HepG2 (cell line): ENCODE measurements at regions not wholly inside any gene's neighbourhood (a gene's known extent, or its start where the extent isn't known, plus 50 kb on each side); places are given as distances from the start of the nearest gene placed in this dataset.
A peak's percentile ranks its signal among the peaks of the same experiment; 100 is the strongest.

ENCODE experiments used
- ASH2L ChIP-seq: fragments of 300-600, 200-600 bp; sonication (generic); IDR thresholded peaks from 2 replicates; pipeline ENCODE4 v1.7.0; 2017; ENCODE audit warnings: low read depth, mild to moderate bottlenecking, moderate library complexity, mixed read lengths, low read length; ENCODE audit not compliant: insufficient read length
- FOSL1 ChIP-seq: sonication (generic); formaldehyde crosslinking; IDR thresholded peaks from 2 replicates; pipeline ENCODE4 v1.9.0; 2021; ENCODE audit warnings: missing genetic modification reagents, borderline replicate concordance
- FOXA1 ChIP-seq, 2 experiments: fragments of 450-650 bp in 1 of 2; sonication (generic) in 1 of 2; formaldehyde crosslinking in 1 of 2; IDR thresholded peaks; 2 replicates each; pipeline versions ENCODE4 v1.4.0 to v1.6.1; 2016 to 2020; ENCODE audit warnings: missing genetic modification reagents in 1 of 2
- HMG20A ChIP-seq: IDR thresholded peaks from 2 replicates; pipeline ENCODE4 v1.6.1; 2016; ENCODE audit warnings: borderline replicate concordance
- JUN ChIP-seq: sonication (generic); formaldehyde crosslinking; IDR thresholded peaks from 2 replicates; pipeline ENCODE4 v1.4.0; 2020; ENCODE audit warnings: mild to moderate bottlenecking, missing genetic modification reagents
- MYC ChIP-seq: sonication (generic); formaldehyde crosslinking; IDR thresholded peaks from 2 replicates; pipeline ENCODE4 v1.9.0; 2021; ENCODE audit warnings: missing genetic modification reagents, borderline replicate concordance
- NCOR1 ChIP-seq: fragments of 200-600 bp; sonication (generic); IDR thresholded peaks from 2 replicates; pipeline ENCODE4 v1.7.0; 2017; ENCODE audit warnings: antibody characterized with exemption, low read length, borderline replicate concordance
- NFIC ChIP-seq: IDR thresholded peaks from 2 replicates; pipeline ENCODE4 v1.6.1; 2012; ENCODE audit warnings: mild to moderate bottlenecking, low read length, inconsistent platforms
- RAD51 ChIP-seq: fragments of 450-650 bp; IDR thresholded peaks from 2 replicates; pipeline ENCODE4 v1.6.1; 2016; ENCODE audit warnings: borderline replicate concordance
- RBM22 ChIP-seq: fragments of 200-400 bp; formaldehyde crosslinking; optimal IDR thresholded peaks from 2 replicates; pipeline ENCODE3; 2017; ENCODE audit warnings: mild to moderate bottlenecking, low read length, moderate library complexity
- SRSF1 ChIP-seq: fragments of 200-400 bp; formaldehyde crosslinking; optimal IDR thresholded peaks from 2 replicates; pipeline ENCODE3; 2017; ENCODE audit warnings: mild to moderate bottlenecking, low read depth, low read length, moderate library complexity
- ZNF138 ChIP-seq: sonication (generic); formaldehyde crosslinking; IDR thresholded peaks from 2 replicates; pipeline ENCODE4 v1.5.0; 2020; ENCODE audit warnings: mild to moderate bottlenecking, low read depth, missing genetic modification reagents
- ZNF333 ChIP-seq: sonication (generic); formaldehyde crosslinking; IDR thresholded peaks from 2 replicates; pipeline ENCODE4 v1.4.0; 2020; ENCODE audit warnings: mild to moderate bottlenecking, missing genetic modification reagents, borderline replicate concordance
- ZNF768 ChIP-seq: sonication (generic); formaldehyde crosslinking; IDR thresholded peaks from 2 replicates; pipeline ENCODE4 v1.4.0; 2020; ENCODE audit warnings: missing genetic modification reagents
- ZZZ3 ChIP-seq: sonication (generic); formaldehyde crosslinking; IDR thresholded peaks from 2 replicates; pipeline ENCODE4 v1.4.0; 2020; ENCODE audit warnings: missing genetic modification reagents, mild to moderate bottlenecking, borderline replicate concordance
- TF ChIP-seq, protein P1 (sequence below): IDR thresholded peaks from 2 replicates; pipeline ENCODE4 v1.6.1; 2016; ENCODE audit warnings: missing compliant biosample characterization, missing genetic modification reagents, borderline replicate concordance
- TF ChIP-seq, protein P2 (sequence below): sonication (generic); formaldehyde crosslinking; IDR thresholded peaks from 2 replicates; pipeline ENCODE4 v1.4.0; 2020; ENCODE audit warnings: missing genetic modification reagents
- TF ChIP-seq, protein P3 (sequence below): sonication (generic); formaldehyde crosslinking; IDR thresholded peaks from 2 replicates; pipeline ENCODE4 v1.8.1; 2023; ENCODE audit warnings: missing genetic modification reagents, mild to moderate bottlenecking, borderline replicate concordance
- TF ChIP-seq, protein P4 (sequence below): sonication (generic); formaldehyde crosslinking; conservative IDR thresholded peaks from 2 replicates; pipeline ENCODE4 v1.8.0; 2022; ENCODE audit warnings: low read depth, missing genetic modification reagents
- TF ChIP-seq, protein P5 (sequence below): sonication (generic); formaldehyde crosslinking; IDR thresholded peaks from 2 replicates; pipeline ENCODE4 v1.4.0; 2020; ENCODE audit warnings: missing genetic modification reagents, mild to moderate bottlenecking, borderline replicate concordance
- TF ChIP-seq, protein P6 (sequence below): IDR thresholded peaks from 2 replicates; pipeline ENCODE4 v1.6.1; 2016; ENCODE audit warnings: missing biosample characterization, missing genetic modification reagents, low read depth

DNA sequence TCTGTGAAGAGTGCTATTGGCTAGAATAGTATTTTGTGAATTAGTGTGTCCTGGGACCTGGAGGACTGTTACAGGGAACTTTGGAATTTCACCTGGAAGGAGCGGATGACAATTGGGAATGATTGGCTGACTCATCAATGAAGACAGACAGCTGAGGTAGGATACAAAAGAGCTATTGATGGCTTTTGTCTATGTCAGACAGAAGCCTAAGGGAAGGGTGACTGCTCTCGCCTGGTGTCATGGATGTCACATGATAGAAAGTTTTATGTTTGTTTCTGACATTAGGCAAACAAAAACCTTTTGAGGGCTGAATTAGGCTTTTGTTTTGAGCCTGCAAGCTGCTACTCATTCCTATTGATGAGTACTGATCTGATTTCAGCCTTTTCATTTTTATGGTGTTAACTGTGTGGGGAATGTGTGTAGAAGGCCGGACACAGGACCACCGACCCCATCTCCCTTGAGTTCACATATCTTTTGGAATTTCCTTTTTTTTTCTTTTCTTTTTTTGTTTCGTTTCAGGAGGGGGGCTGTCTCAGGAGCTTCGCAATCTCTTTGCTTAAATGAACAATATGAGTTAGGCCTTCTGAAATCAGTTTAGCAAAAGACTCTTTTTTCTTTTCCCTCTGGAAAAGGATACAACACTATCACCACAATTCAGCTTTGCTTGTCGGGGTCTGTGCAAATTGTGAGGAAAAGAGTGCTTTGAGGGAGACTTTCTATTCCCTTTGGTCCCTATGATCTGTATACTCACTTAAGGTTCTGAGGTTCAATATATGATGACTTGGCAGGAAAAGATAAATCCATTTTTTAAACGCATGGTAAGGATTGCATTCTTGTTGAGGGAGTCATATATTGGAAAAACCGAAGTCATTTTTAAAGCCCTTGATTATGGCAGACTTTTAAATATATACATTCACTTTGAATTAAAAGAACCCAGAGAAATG lies 207.9 kb upstream of the FIGN start (continued):
- TF ChIP-seq, protein P1, sequence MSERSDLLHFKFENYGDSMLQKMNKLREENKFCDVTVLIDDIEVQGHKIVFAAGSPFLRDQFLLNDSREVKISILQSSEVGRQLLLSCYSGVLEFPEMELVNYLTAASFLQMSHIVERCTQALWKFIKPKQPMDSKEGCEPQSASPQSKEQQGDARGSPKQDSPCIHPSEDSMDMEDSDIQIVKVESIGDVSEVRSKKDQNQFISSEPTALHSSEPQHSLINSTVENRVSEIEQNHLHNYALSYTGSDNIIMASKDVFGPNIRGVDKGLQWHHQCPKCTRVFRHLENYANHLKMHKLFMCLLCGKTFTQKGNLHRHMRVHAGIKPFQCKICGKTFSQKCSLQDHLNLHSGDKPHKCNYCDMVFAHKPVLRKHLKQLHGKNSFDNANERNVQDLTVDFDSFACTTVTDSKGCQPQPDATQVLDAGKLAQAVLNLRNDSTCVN: no peak
- TF ChIP-seq ASH2L: peak; percentile 70
- TF ChIP-seq, protein P2, sequence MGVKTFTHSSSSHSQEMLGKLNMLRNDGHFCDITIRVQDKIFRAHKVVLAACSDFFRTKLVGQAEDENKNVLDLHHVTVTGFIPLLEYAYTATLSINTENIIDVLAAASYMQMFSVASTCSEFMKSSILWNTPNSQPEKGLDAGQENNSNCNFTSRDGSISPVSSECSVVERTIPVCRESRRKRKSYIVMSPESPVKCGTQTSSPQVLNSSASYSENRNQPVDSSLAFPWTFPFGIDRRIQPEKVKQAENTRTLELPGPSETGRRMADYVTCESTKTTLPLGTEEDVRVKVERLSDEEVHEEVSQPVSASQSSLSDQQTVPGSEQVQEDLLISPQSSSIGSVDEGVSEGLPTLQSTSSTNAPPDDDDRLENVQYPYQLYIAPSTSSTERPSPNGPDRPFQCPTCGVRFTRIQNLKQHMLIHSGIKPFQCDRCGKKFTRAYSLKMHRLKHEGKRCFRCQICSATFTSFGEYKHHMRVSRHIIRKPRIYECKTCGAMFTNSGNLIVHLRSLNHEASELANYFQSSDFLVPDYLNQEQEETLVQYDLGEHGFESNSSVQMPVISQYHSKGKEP (CRISPR knock-in tag): no peak
- peak; percentile 75; the same call in 1 of the 2 replicates for TF ChIP-seq HMG20A (CRISPR knock-in tag)
- no peak for TF ChIP-seq ZNF333
- no peak for TF ChIP-seq NFIC
- TF ChIP-seq RAD51: peak; percentile 51; the same call in 1 of the 2 replicates
- TF ChIP-seq, protein P3, sequence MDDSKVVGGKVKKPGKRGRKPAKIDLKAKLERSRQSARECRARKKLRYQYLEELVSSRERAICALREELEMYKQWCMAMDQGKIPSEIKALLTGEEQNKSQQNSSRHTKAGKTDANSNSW (CRISPR knock-in tag): no peak
- TF ChIP-seq ZNF138 (CRISPR knock-in tag): no peak
- no peak for TF ChIP-seq RBM22
- no peak for TF ChIP-seq SRSF1
- TF ChIP-seq, protein P4, sequence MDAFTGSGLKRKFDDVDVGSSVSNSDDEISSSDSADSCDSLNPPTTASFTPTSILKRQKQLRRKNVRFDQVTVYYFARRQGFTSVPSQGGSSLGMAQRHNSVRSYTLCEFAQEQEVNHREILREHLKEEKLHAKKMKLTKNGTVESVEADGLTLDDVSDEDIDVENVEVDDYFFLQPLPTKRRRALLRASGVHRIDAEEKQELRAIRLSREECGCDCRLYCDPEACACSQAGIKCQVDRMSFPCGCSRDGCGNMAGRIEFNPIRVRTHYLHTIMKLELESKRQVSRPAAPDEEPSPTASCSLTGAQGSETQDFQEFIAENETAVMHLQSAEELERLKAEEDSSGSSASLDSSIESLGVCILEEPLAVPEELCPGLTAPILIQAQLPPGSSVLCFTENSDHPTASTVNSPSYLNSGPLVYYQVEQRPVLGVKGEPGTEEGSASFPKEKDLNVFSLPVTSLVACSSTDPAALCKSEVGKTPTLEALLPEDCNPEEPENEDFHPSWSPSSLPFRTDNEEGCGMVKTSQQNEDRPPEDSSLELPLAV (CRISPR knock-in tag): no peak
- TF ChIP-seq, protein P5, sequence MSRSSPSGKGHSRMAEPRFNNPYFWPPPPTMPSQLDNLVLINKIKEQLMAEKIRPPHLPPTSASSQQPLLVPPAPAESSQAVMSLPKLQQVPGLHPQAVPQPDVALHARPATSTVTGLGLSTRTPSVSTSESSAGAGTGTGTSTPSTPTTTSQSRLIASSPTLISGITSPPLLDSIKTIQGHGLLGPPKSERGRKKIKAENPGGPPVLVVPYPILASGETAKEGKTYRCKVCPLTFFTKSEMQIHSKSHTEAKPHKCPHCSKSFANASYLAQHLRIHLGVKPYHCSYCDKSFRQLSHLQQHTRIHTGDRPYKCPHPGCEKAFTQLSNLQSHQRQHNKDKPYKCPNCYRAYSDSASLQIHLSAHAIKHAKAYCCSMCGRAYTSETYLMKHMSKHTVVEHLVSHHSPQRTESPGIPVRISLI (CRISPR knock-in tag): no peak
- no peak for TF ChIP-seq ZZZ3
- no peak for TF ChIP-seq ZNF768 (CRISPR knock-in tag)
- TF ChIP-seq, protein P6, sequence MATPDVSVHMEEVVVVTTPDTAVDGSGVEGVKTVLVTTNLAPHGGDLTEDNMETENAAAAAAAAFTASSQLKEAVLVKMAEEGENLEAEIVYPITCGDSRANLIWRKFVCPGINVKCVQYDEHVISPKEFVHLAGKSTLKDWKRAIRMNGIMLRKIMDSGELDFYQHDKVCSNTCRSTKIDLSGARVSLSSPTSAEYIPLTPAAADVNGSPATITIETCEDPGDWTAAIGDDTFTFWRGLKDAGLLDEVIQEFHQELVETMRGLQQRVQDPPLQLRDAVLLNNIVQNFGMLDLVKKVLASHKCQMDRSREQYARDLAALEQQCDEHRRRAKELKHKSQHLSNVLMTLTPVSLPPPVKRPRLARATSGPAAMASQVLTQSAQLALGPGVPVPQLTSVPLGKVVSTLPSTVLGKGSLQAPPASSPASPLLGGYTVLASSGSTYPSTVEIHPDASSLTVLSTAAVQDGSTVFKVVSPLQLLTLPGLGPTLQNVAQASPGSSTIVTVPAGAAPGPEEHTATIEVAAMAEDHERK (CRISPR knock-in tag): no peak
- TF ChIP-seq FOXA1 (IDR thresholded peaks at IDR 0.05): no peak
- TF ChIP-seq FOXA1 (CRISPR knock-in tag; IDR thresholded peaks at IDR 0.05): no peak
- TF ChIP-seq MYC (CRISPR knock-in tag): no peak
- TF ChIP-seq JUN (CRISPR knock-in tag): peak; percentile 25; the same call in 1 of the 2 replicates
- TF ChIP-seq NCOR1: peak; percentile 28; the same call in 1 of the 2 replicates
- TF ChIP-seq FOSL1 (CRISPR knock-in tag): peak; percentile 82; the same call in 1 of the 2 replicates
